ENCODE measurements at regions not wholly inside any gene's neighbourhood (a gene's known extent, or its start where the extent isn't known, plus 50 kb on each side); places are given as distances from the start of the nearest gene placed in this dataset.

- DNase-seq (ENCODE audit: low read depth in 2 of 3, low spot score in 2 of 3) = no peak
These were observed 437.7 kb downstream of the RAP2B start for GRCh38 chr3:153599685-153600084.

GRCh38 chr3:153600896-153601295 is 438.9 kb downstream of the RAP2B start:
- no peak for DNase-seq (ENCODE audit: low read depth in 2 of 3, low spot score in 2 of 3)

- no peak for DNase-seq (ENCODE audit: low read depth in 2 of 3, low spot score in 2 of 3)
These were observed 439.4 kb downstream of the RAP2B start for GRCh38 chr3:153601374-153601853.

- no peak for DNase-seq (ENCODE audit: low read depth in 2 of 3, low spot score in 2 of 3)
These were observed 440.8 kb downstream of the RAP2B start for GRCh38 chr3:153602801-153603200.

- DNase-seq (ENCODE audit: low read depth in 2 of 3, low spot score in 2 of 3) = no peak
These were observed 452.1 kb downstream of the RAP2B start for GRCh38 chr3:153614140-153614539.

GRCh38 chr3:153614563-153614962 is 452.5 kb downstream of the RAP2B start:
- no peak for DNase-seq (ENCODE audit: low read depth in 2 of 3, low spot score in 2 of 3)

- DNase-seq (ENCODE audit: low read depth in 2 of 3, low spot score in 2 of 3) = no peak
These were observed 453.8 kb downstream of the RAP2B start for GRCh38 chr3:153615863-153616262.

- DNase-seq (ENCODE audit: low read depth in 2 of 3, low spot score in 2 of 3) = no peak
These were observed 455.4 kb downstream of the RAP2B start for GRCh38 chr3:153617463-153617862.

GRCh38 chr3:153618176-153618575 is 456.1 kb downstream of the RAP2B start:
- no peak for DNase-seq (ENCODE audit: low read depth in 2 of 3, low spot score in 2 of 3)

- no peak for DNase-seq (ENCODE audit: low read depth in 2 of 3, low spot score in 2 of 3)
These were observed 457.2 kb downstream of the RAP2B start for GRCh38 chr3:153619268-153619667.

GRCh38 chr3:153621953-153622352 is 459.9 kb downstream of the RAP2B start:
- DNase-seq (ENCODE audit: low read depth in 2 of 3, low spot score in 2 of 3) = no peak

- no peak for DNase-seq (ENCODE audit: low read depth in 2 of 3, low spot score in 2 of 3)
These were observed 461.8 kb downstream of the RAP2B start for GRCh38 chr3:153623834-153624233.

GRCh38 chr3:153624310-153625030 is 462.4 kb downstream of the RAP2B start:
- no peak for DNase-seq (ENCODE audit: low read depth in 2 of 3, low spot score in 2 of 3)

- DNase-seq (ENCODE audit: low read depth in 2 of 3, low spot score in 2 of 3) = no peak
These were observed 463.5 kb downstream of the RAP2B start for GRCh38 chr3:153625506-153625905.

GRCh38 chr3:153626158-153626557 is 464.1 kb downstream of the RAP2B start:
- DNase-seq (ENCODE audit: low read depth in 2 of 3, low spot score in 2 of 3) = no peak

- no peak for DNase-seq (ENCODE audit: low read depth in 2 of 3, low spot score in 2 of 3)
These were observed 466.6 kb downstream of the RAP2B start for GRCh38 chr3:153628591-153628990.

- no peak for DNase-seq (ENCODE audit: low read depth in 2 of 3, low spot score in 2 of 3)
These were observed 467.1 kb downstream of the RAP2B start for GRCh38 chr3:153629148-153629547.

GRCh38 chr3:153631102-153631501 is 469.1 kb downstream of the RAP2B start:
- DNase-seq (ENCODE audit: low read depth in 2 of 3, low spot score in 2 of 3) = no peak

- no peak for DNase-seq (ENCODE audit: low read depth in 2 of 3, low spot score in 2 of 3)
These were observed 469.6 kb downstream of the RAP2B start for GRCh38 chr3:153631664-153632063.

- no peak for DNase-seq (ENCODE audit: low read depth in 2 of 3, low spot score in 2 of 3)
These were observed 471.4 kb downstream of the RAP2B start for GRCh38 chr3:153633407-153633806.

GRCh38 chr3:153634683-153635082 is 472.7 kb downstream of the RAP2B start:
- no peak for DNase-seq (ENCODE audit: low read depth in 2 of 3, low spot score in 2 of 3)

- DNase-seq (ENCODE audit: low read depth in 2 of 3, low spot score in 2 of 3) = no peak
These were observed 477.6 kb downstream of the RAP2B start for GRCh38 chr3:153639631-153640030.

Data from activated CD8-positive, alpha-beta memory T cell treated with anti-CD3 and anti-CD28 coated beads for 48 hours (primary cell).